Hindlimb muscle (tissue), 1 donor: ENCODE measurements at regions not wholly inside any gene's neighbourhood (a gene's known extent, or its start where the extent isn't known, plus 50 kb on each side); places are given as distances from the start of the nearest gene placed in this dataset.

Source experiments
- DNase-seq: peaks from one replicate; pipeline ENCODE4 v3.0.0-alpha.2; 2013

DNA sequence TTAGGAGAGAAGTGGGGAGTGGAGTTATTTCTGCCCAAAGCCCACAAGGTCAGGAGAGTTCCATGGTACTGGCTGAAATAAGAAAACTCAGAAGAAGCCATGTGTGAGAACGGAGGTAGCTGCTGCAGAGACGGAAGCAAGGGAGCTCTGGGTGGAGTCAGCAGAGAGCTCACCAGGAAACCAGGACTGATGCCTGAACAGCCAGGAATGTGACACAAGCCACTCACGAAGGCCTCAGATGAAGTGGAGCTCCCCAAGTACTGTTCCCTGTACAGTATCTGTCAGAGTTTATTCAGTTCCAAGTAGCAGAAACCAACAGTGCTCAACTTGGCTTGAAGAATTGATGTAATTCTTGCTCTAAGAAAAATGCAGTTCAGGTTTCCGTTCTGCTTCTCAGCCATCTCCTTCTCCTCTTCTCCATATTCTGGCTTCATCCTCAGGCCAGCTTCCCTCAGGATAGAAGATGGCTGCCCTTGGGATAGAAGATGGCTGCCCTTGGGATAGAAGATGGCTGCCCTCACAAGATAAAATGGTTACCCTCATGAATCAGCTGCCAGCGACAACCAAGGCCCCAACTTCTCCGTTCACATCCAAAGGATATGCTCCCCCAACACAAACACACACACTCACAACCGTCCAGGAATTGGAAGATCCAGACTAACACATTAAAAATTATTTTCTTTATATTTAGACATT is 117.4 kb upstream of the SH3BP4 start:
- no peak for DNase-seq

DNA sequence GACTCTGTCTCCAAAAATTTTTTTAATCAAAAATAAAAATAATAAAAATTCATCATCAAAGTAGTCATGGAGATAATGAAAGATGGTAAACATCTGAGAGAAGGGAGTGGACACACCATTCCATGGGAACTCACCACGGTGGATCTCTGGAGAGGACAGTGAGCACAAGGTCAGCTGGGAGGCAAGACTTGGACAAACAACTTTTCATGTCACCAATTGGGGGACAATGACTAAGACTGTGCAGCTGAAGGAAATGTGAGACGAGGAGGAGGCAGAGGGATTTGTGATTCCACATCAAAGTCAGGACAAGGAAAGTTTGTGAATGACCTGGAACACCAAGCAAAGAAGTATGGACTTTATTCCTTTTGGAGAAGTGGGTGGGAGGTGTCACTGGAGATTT is 121.0 kb upstream of the SH3BP4 start:
- no peak for DNase-seq

DNA sequence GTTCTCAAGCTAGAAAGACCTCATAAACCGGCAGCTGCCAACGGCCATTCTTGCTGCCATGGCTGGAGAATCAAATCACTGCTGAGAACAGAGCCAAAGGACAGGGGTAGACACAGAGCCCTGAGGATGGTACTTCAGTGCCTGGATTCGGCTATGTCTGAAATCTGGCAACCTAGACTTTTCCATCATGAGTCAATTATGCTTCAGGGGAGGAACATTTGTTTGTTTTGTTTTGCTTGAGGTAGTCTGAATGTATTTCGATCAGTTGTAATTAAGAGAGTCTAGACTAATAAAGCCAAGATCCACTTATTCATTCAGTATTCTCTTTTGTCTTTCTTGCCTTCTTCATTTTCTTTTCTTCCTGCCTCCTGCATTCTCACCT is 122.8 kb upstream of the SH3BP4 start:
- DNase-seq = no peak

DNA sequence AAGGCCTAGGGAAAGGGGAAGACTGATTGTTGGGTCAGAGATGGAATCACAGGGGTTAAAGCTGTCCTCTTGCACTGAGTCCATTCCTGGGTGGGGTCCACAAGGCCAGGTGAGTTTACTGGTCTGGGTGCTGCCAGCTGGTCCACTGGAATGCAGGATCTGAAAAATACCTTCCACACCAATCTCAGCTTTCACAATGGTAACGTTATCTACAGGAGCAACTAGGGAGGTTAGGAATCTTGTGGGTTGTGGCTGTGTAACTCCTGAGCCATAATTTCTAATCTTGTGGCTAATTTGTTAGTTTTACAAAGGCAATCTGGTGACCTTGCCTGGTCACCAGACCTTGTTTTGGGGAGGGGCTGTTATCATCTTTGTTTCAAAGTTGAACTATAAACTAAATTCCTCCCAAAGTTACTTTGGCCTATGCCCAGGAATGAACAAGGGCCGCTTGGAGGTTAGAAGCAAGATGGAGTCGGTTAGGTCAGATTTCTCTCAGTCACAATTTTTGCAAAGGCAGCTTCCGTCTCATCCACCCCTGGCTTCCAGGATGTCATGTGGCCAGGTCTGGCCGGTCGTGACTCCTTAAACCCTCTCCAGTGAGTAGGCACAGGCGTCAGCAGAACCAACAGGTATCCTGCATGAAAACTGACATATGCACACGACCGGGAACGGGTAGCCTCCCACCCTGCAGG is 123.3 kb upstream of the SH3BP4 start:
- DNase-seq = no peak

DNA sequence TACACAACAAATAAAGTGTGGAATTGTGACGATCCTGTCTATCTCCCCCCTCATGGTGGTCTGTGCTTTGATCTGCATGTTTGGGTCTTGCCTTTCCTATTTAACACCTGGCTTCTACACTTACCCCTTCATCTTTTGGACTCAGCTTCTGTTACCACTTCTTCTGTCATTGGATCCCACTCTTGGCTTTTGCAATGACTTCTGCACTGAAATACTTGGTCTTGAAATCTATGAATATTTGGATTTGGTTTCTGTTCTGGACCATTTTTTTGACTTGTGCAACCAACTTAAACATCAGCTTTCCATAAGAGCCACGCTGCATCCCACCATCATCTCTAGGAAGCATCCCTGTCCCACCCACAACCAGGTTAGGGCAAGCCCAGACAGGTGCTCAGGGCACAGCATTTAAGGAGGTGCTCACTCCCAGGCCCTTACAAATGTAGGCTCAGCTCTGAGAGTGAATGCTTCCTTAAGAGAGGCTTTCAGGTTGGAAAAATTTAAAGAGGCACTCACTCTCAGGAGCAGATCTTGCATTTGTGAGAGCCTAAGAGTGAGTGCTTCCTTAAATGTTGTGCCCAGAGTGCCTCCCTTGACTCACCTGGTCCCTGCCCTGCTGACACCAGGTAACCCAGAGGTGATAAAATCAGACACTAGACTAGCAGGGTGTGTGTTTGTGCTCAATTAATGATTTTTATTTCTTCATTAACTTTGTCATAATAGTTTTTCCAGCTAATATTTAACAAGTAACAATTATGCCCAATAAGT is 124.5 kb upstream of the SH3BP4 start:
- no peak for DNase-seq

DNA sequence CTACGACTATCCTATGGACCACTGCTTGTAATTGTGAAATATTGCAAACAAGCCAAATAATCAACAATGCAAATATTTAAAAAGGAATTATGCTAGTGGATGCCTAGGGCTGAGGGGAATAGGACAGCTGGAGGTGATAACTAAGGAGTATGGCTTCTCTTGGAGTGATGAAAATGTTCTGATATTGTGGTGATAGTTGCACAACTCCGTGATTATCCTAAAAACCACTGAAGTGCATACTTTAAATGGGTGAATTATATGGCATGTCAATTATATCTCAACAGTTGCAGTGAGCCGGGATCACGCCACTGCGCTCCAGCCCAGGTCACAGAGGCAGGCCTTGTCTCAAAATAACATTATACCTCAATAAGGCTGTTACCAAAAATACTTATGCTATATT is 125.1 kb upstream of the SH3BP4 start:
- DNase-seq = no peak

DNA sequence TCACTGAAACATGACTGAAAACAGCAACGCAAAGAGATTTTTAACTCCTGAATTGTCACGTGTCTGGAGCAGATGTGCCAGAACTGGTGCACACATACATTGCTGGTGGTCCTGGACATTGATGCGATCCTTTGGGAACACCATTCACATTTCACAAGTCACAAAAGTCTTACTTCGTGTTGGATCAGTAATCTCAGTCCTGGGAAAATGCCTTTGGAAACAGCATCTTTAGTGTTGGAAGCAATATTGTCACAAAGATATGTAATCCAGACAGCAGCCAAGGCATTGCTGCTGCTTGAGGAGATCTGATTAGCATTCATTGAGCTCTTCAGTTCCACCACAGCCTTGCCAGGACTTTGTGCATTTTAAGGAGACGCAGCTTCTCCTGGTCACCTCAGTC is 126.2 kb upstream of the SH3BP4 start:
- DNase-seq = no peak

DNA sequence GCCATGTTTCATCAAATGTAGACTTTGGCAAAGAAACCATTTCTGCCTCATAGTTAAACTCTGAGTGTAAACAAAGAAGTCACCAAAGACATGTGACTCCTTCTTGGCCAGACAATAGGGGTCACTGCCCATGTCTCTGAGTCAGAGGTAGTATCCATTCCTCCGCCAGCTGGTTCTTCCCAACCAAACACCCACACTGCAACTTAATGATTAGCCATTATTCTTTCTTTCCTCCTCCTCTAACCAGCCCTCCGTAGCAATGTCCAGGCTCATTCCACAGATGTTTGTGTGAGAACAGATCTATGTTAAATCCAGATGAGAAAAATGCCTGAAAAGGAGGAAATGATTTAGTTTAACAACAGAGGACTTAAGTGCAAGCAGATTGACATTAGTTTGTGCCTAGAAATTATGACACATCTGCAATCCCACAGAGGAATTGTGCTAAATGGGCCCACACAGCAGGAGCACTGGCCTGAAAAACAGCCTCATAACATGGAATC is 127.9 kb upstream of the SH3BP4 start:
- DNase-seq = peak; percentile 40

DNA sequence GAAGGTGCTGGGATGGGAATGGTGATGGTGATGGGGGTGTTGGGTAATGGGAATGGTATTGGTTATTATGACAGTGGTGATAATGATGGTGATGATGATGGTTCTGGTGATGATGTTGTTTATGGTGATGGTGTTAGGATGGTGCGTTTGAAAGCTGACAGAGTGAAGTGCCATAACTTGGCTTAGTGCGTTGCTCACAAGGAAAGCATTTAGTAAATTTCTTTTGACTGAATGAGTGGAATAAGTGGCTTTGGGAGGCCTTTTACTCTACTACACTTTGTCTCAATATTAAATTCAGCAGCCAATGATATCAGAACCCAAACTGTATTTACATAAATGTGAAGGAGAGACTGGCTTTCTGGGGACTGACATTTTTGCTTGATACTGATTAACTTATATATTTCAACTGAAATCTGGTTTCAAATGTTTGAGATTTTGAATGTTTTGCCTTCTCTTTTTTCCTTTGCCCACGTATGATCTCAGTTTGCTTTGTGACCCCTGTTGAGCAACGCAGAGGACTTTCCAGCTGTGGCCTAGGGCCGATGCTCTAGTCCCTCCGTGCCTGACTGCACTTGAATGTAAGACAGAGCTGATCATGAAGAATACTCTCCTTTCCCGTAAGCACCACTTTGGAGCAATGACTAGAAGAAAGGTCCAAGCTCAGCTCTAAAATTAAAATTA is 128.5 kb upstream of the SH3BP4 start:
- DNase-seq = peak; percentile 14

DNA sequence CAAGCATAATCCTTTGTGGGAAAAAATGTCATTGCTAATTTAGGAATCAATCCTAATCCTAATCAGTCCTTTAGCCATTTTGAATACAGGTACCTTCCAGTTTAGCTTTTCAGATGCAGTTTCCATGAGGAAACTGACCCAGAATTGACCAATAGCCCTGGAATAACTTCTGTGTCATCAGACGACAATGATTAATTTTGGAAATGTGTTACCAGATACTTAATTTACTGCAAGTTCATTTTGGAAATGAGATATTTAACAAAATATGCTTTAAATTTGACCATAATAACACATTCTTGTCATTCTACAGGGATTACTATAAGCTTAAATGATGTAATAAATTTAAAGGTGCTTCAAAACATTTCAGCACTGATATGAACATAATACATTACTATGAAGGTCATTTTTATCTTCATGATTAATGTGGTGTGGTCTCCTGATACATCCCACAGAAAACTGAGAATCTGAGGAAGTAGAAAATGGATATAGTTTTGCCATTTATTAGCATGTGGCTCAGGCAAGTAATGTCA is 129.8 kb upstream of the SH3BP4 start:
- no peak for DNase-seq

DNA sequence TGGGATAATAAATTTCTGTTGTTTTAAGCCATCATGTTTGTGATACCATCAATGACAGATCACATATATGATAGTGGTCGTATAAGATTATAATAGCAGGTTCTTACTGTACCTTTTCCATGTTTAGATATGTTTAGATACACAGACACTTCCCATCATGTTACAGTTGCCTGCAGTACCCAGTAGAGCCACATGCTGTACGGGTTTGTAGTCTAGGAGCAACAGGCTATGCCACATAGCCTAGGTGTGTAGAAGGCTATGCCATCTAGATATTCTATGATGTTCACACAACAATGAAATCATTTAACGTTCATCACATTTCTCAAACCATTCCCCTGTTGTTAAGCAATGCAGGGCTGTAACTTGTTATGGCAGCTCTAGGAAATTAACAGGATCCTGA is 132.9 kb upstream of the SH3BP4 start:
- no peak for DNase-seq

DNA sequence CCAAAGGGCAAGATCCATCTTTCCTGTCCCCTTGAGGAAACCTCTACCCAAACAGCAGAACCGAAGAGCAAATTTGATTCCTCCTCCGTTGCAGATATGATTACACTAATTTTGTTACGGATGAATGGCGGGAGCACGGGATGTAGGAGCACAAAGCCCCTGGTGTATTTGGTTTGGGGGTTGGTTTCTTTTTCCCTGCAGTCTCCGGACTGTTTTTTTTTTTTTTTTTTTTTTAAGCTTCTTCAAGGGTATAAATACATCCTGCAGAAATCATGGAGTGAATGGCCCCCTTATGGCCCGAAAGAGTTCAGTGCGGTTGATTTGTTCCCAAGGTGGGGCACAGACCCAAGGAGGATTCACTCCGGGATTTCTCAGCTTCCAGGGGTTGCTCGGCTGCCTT is 135.3 kb upstream of the SH3BP4 start:
- DNase-seq = no peak

DNA sequence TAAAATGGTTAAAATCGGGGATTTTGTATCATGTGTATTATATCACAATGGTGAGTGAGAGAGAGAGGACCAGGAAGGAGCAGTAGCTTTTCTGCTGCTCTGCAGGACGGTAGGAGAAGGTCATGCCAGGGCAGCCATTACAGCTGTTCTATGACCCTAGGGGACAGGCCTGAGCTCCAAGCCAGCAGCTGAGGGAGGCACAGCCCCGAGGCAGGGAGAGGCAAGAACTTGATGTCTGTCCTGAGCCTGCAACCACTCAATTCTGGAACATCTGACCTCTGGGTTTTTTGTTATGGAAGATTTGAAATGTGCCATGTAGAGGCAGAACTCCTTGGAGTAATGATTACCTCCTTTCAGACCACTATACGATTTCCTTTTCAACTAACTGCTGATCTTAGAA is 135.8 kb upstream of the SH3BP4 start:
- DNase-seq = no peak

DNA sequence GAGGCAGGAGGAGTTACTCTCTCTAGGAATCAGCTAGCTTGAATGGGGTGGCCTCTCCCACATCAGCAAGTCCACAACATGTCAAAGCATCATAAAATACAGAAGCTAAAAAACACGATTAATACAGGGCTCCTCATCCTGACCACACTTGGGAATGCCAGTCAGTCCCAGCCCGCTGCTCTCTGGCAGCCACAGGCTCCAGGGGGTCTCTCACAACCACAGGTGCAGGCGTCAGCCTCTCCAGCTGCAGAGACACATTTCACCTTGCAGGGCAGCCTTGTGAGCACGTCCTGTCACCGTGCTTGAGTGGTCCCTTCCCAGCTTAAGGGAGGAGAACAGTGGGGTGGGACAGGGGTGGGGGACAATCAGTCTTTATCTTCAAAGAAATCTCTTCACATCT is 137.4 kb upstream of the SH3BP4 start:
- DNase-seq = no peak

DNA sequence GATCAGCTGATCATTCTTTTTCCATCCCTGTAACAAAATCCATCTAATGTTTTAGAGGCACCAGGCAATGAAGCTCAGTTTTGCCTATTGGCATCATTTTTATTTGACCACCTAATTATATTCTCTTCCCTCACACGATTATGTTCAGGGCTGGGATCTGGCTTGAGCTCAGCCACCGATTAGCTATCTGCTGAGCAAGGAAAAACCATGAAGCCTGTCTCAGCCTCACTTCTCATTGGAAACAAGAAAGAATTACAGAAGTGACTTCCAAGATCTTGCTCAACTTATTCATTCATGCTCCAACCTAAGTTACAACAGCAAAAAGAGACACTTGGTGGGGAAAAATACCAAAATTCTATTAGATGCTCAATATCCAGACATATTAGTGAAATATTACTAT is 139.0 kb upstream of the SH3BP4 start:
- no peak for DNase-seq

DNA sequence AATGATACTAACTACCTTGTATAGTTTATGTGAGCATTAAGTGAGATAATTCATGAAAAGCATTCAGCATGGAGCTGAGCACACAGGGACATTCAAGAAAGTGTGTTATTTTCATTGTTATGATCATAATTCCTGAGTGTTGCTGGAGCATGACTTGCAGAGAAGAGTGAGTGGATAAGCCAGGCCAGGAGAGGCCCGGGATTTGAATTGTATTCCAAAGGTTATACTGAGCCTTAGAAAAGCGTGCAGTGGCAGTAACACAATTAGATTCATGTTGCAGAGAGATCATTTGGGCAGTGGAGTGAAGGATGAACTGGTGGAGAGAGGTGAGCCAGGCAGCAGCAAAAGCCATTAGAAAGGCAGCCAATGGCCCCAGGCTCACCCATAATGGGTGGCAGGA is 142.9 kb upstream of the SH3BP4 start:
- no peak for DNase-seq

DNA sequence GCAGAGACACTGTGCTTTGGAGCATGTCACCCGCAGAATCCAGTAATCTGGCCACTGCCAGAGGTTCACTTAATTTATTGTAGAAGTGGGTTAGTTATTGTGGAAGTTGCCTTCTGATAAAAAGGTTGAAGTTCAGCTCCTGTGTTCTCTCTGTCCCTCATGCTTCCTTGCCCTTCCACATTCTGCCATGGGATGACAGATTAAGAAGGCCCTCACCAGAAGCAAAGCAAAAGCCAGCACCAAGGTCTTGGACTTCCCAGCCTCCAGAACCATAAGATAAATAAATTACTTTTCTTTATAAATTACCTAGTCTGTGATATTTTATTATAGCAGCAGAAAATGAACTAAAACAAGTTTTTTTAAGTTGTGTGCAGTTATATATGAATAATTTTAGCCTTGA is 145.0 kb upstream of the SH3BP4 start:
- DNase-seq = no peak

DNA sequence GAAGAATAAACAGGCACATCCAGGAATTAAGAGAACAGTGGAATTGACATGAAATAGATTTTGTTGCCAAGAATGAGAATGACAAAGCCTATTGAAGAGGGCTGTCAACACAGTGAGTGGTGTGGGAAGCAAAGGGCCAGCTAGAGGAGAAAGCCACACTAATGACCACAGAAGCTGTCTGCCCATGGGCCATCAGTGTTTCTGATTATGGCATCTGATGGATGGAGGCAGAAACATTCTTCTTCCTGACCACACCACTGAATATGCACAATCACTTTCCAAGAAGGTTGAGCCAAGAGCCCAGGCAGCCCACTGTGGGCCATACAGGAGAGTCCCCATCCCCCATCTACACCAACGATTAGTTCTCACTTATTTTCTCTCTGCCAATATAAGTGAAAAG is 146.0 kb upstream of the SH3BP4 start:
- DNase-seq = no peak

DNA sequence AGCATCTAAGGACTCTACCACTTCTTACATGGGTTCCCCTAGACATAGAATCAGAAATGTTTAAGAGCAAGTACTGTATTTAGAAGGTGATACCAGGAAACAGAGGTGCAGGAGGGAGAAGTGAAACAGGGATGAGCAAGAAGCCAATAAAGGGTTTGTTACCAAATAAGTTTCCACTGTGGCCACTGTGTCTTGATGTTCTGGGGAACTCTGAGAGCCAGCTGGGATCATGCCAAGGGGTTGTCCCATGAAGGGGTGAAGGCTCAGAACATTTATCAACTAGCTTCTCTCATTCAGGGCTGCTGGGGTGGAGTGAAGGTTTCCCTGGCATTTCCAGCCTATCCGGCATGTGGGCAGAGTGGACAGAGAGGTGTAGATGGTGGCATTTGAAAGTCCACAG is 147.1 kb upstream of the SH3BP4 start:
- no peak for DNase-seq

DNA sequence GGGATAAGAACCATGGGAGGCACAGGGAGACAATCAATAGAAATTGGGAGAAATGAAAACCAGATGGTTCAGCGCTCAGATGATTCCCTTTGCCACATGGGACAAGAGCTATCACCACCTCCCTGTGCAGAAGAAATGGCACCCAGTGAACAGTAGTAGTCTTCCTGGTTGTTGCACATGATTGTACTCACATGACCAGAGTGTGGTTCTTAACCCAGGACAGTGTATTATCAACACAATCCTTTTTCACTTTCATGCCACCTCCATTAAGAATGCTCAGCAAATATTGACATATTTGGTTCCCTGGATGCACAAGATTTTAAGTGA is 149.0 kb upstream of the SH3BP4 start:
- no peak for DNase-seq

DNA sequence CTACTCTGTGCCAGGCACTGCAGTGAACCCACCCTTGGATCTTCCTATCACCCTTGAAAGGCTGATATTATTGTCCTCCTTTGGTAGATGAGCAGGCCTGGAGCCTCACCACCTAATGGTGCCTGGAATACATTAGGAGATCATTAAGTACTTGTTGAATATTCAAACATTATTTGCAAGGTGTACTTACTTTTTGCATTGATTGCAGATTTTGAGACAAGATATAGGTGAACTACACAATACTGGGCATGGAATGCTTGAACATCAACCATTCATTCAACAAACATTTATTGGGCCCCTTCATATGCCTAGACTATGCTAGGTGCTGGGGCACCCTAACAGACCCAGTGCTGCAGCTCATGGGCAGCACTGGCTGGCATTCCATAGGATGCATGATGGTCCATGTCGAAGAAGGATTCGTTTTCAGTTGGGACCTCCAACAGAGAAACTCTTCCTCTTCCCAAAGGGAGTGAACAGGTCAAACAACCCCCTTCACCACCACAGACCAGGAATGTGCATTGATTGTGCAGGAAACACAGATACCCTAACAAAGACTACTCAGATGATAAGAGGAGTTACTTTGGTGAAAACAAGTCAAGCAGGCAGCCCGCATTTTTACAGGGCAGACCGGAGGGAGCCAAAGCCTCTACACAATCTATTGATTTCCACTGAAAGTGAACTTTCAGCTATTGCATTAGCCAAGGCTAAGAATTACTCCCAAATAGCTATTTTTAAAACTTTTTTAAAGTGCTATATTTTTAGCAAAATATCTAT is 149.6 kb upstream of the SH3BP4 start:
- DNase-seq = no peak

DNA sequence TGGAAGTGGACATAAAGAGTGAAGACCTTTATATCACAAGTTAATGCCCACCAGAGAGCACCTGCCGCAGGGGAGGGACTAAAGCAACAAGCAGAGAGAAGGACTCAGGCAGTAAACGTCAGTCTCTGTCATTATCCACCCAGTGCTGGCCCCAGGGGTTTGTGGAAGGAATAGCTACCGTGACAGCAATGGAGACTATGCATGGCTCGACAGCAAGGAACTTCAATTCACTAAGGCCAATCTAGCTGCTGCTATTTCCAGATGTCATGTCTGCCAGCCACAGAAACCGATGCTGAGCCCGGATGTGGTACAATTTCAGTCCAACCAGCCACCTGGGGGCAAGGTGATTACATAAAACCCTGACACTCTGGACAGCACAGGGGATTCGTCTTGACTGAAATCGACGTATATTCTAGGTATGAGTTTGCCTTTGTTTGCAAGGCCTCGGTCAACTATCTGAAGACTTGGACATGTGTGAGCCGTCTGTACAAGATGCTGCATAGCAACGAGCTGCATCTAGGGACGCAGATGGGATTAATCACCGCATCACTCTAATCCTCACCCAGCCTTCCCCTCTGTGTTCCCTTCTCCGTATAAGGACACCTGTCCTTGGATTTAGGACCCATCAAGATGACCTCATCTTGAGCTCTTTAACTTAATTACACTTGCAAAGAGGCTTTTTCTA is 154.1 kb upstream of the SH3BP4 start:
- DNase-seq = no peak
